Skeletal muscle satellite cell (primary cell): ENCODE measurements at regions not wholly inside any gene's neighbourhood (a gene's known extent, or its start where the extent isn't known, plus 50 kb on each side); places are given as distances from the start of the nearest gene placed in this dataset.
"Not testable (repeated sequence)": the region's sequence is repeated elsewhere in the genome, so short reads cannot be mapped to it uniquely, and the experiment has no call there.

Experiments
- H3K27me3 ChIP-seq: 2 replicates; pipeline ENCODE4 v1.7.0; 2013; ENCODE audit warnings: low read length; ENCODE audit not compliant: control insufficient read depth, insufficient read depth
- H3K36me3 ChIP-seq: 2 replicates; pipeline ENCODE4 v1.7.0; 2013; ENCODE audit warnings: mild to moderate bottlenecking, control low read depth, low read length; ENCODE audit not compliant: insufficient read depth
- H3K4me1 ChIP-seq: 2 replicates; pipeline ENCODE4 v1.7.0; 2013; ENCODE audit warnings: low read length; ENCODE audit not compliant: control insufficient read depth, insufficient read depth
- H3K4me2 ChIP-seq: 2 replicates; pipeline ENCODE4 v1.7.0; 2013; ENCODE audit warnings: mild to moderate bottlenecking, low read length
- H3K4me3 ChIP-seq: 2 replicates; pipeline ENCODE4 v1.7.0; 2013; ENCODE audit warnings: low read length
- H3K9ac ChIP-seq: 2 replicates; pipeline ENCODE4 v1.7.0; 2013; ENCODE audit warnings: mild to moderate bottlenecking, low read depth, low read length, moderate library complexity
- H3K9me3 ChIP-seq: replicated peaks from 2 replicates; pipeline ENCODE4 v1.7.0; 2013; ENCODE audit warnings: mild to moderate bottlenecking, control low read depth, low read length

DNA sequence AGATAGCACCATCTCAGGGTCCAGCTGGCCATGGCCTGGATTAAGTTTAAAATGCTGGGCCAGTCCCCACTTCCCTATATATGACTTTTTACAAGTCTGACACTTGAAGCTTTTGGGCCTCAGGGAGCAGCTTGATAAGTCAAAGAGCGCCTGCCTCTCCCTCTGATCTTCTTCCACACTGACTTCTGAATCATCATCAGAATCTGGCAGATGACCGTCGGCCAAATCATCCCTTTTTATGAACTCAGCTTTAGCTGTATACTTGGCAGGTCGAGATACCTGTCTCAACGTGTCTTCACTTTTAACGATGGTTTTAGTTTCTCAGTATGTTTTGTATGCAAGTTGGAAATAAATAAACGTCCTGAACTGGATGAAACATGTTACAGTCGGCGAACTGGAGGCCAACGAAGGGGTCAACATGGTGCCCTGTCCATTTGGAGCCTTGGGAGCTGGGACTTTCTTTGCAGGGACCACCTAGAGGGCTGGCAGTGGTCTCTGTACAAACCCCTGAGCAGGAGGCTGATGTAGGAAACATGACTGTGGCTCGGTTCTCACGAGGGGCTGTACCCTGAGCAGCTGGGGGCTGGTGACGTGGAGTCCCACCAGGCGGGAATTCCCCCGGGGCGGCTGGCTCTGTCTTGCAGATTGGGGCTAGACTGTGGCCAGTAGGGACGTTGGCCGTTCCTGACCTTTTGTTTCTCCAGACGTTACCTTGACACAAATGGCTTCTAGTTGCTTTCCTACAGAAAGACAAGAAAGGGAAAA lies 153.8 kb upstream of the PRKX start:
- H3K4me1 ChIP-seq, H3K27me3 ChIP-seq, H3K4me2 ChIP-seq, H3K9me3 ChIP-seq, H3K36me3 ChIP-seq, H3K9ac ChIP-seq, H3K4me3 ChIP-seq: not testable (repeated sequence)

- H3K27me3 ChIP-seq, result not testable (repeated sequence)
Observed at GRCh38 chrX:3858332-3858731, 144.9 kb upstream of the PRKX start.

DNA sequence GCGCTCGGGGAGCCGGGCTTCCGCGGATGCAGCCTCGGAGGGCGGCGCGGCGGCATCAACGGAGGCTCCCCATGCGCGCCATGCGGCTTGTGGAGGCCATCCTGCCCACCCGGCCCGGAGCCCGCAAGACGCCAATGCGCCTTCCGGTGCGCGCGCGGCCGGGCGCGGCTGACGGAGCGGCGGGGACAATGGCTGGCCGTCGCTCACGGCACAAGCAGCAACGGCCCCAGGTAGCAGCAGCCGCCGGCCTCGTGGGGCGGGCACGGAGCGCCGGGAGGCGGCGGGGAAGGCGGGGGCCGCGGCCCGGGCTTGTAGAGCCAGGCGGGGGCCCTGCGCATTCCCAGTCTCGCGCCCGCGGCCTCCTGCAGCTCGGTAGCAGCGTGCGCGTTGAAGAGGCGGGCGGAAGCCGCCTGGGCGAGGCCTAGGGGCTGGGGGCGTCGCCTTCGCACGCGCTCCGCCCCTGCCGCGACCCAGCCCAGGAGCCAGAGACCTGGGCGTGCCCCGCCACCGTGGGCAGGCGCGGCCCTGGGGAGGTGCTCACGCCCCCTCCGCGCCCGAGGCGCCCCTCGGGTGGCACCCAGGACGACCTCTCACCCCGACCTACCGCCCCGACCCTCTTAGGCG lies 130.2 kb upstream of the PRKX start:
- H3K9me3 ChIP-seq, H3K36me3 ChIP-seq, H3K4me1 ChIP-seq, H3K4me2 ChIP-seq, H3K9ac ChIP-seq, H3K4me3 ChIP-seq, H3K27me3 ChIP-seq: not testable (repeated sequence)

More at GRCh38 chrX:3858332-3858731, 144.9 kb upstream of the PRKX start:
- H3K4me3 ChIP-seq, H3K4me1 ChIP-seq, H3K4me2 ChIP-seq, H3K9me3 ChIP-seq, H3K9ac ChIP-seq, H3K36me3 ChIP-seq: not testable (repeated sequence)

DNA sequence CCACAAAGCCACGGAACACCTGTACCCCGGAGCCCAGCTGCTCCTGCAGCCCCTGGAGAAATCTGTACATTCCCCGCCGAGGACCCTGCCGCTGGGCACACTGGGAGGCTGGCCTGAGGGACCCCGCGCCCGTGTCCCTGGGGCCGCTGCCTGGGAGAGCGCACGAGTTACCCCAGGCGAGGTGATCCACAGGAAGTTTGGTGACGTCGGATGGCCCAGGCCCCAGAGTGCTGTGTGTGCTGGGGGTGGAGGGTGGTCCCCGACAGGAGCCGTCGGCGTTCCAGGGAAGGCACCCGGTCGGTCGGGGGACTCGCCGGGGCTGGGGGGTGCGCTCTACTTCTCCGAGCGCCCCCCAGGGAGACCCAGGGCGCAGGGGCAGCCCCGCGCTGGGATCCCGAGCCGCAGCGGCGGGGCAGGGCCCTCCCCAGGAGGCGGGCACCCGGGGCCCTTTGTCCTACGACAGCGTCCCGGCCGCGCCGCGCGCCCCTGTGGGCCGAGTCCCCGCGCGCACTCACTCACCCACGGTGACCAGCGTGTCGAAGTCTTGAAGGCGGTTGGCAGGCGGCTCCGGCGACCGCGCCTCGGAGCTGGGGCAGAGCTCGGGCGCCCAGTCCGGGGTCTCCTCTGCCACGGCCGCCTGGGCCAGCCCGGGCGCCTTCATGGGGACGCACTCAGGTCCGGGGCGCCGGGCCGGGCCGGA lies 129.5 kb upstream of the PRKX start:
- H3K9me3 ChIP-seq, H3K27me3 ChIP-seq, H3K4me1 ChIP-seq, H3K36me3 ChIP-seq: not testable (repeated sequence)
- peak overlapping the region; percentile 45 for H3K9ac ChIP-seq
- H3K4me3 ChIP-seq, result peak overlapping the region; percentile 66
- H3K4me2 ChIP-seq, result peak overlapping the region; percentile 59

GRCh38 chrX:3838754-3839153 lies 125.3 kb upstream of the PRKX start:
- H3K4me1 ChIP-seq, H3K4me3 ChIP-seq, H3K9ac ChIP-seq, H3K36me3 ChIP-seq, H3K4me2 ChIP-seq, H3K9me3 ChIP-seq, H3K27me3 ChIP-seq: not testable (repeated sequence)

DNA sequence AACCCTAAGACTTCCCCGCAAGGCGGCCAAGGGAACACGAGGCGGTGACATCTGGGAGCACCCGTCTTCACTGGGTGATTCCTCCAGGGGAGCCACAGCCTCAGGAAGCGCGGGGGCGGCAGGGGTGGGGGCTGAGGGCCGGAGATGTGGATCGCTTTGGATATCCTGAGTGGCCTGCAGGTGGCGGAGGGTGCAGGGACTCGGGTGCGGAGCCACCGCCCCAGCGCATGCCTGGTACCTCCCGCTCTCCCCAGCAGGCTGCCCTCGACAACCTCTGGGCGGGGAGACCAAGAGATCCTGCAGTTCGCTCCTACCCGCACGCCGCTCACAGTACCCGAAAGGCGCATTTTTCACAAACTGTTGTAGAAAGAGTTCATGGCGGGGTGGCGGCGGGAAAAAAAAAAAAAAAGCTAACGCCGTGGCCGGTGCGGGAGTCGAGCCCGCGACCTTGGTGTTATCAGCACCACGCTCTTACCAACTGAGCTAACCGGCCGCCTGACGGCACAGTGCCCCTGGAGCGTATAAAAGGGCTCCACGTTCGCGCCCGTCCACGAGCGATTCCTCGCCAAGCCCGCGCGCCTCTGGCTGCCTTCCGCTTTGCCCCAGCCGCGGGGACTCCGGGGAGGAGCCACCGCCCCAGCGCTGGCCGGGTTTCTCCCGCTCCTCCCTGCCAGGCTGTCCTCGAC lies 124.7 kb upstream of the PRKX start:
- H3K9ac ChIP-seq, H3K9me3 ChIP-seq, H3K4me3 ChIP-seq, H3K27me3 ChIP-seq, H3K4me2 ChIP-seq, H3K36me3 ChIP-seq, H3K4me1 ChIP-seq: not testable (repeated sequence)

- not testable (repeated sequence) for H3K4me3 ChIP-seq, H3K4me2 ChIP-seq, H3K27me3 ChIP-seq, H3K9me3 ChIP-seq, H3K9ac ChIP-seq, H3K36me3 ChIP-seq, H3K4me1 ChIP-seq
Observed at GRCh38 chrX:3837211-3837610, 123.8 kb upstream of the PRKX start.

DNA sequence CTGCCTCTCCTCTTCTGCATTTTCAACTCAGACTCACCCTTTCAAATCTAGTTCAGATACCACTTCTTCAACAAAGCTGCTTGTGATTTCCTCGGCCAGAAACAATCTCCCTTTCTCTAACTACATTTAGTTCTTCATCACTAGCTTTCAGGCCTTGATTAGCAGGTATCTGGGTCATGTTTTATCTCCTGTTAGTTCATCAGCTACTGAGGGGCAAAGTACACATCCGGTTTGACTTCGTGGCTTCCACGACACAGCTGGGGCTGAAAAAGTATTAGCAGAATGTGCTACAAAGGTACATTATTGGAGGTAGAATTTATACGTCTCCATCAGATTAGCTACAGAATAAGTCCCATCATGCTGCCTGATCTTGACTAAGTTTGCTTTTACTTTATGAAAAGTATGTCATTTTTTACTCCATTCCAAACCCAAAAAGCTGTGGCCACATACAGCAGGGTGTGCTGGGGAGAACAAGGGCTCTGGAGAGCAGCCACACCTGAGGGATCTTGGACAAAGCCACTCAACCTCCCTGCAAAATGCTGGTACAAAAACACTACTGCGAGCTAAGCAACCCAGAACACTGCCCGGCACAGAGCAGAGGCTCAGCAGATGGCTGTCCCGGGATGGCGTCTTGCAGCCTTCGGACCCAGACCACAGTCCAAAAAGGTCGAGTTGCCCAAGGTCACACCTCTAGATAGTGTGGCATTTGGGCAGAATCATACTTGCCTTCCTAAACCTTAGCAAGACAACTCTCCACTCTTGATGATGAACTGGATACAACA lies 120.5 kb upstream of the PRKX start:
- not testable (repeated sequence) for H3K4me3 ChIP-seq, H3K36me3 ChIP-seq, H3K27me3 ChIP-seq, H3K4me2 ChIP-seq, H3K4me1 ChIP-seq, H3K9ac ChIP-seq, H3K9me3 ChIP-seq

- H3K9ac ChIP-seq, H3K4me2 ChIP-seq, H3K4me1 ChIP-seq, H3K4me3 ChIP-seq, H3K27me3 ChIP-seq, H3K36me3 ChIP-seq, H3K9me3 ChIP-seq: not testable (repeated sequence)
Observed at GRCh38 chrX:3830020-3830419, 116.6 kb upstream of the PRKX start.

DNA sequence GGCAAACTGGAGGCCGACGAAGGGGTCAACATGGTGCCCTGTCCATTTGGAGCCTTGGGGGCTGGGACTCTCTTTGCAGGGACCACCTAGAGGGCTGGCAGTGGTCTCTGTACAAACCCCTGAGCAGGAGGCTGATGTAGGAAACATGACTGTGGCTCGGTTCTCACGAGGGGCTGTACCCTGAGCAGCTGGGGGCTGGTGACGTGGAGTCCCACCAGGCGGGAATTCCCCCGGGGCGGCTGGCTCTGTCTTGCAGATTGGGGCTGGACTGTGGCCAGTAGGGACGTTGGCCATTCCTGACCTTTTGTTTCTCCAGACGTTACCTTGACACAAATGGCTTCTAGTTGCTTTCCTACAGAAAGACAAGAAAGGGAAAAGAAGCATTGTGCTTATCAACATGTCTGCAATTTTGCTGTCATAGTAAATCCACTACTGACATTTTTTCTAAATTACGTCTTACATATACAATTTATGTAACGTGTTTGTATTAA lies 115.6 kb upstream of the PRKX start:
- not testable (repeated sequence) for H3K4me3 ChIP-seq, H3K36me3 ChIP-seq, H3K4me1 ChIP-seq, H3K4me2 ChIP-seq, H3K27me3 ChIP-seq, H3K9ac ChIP-seq, H3K9me3 ChIP-seq

DNA sequence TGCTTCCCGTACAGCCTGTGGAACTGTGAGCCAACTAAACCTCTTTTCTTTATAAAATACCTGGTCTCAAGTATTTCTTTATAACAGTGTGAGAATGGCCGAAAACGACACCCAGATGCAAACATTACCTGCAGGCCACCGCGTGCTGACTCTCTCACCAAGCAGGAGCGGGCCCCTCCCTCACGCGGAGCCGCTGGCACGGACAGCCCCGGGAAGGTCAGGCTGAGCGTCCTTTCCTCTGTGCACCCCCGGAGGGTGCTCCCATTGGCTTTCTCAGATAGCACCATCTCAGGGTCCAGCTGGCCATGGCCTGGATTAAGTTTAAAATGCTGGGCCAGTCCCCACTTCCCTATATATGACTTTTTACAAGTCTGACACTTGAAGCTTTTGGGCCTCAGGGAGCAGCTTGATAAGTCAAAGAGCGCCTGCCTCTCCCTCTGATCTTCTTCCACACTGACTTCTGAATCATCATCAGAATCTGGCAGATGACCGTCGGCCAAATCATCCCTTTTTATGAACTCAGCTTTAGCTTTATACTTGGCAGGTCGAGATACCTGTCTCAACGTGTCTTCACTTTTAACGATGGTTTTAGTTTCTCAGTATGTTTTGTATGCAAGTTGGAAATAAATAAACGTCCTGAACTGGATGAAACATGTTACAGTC lies 115.1 kb upstream of the PRKX start:
- not testable (repeated sequence) for H3K36me3 ChIP-seq, H3K4me3 ChIP-seq, H3K4me2 ChIP-seq, H3K9me3 ChIP-seq, H3K27me3 ChIP-seq, H3K9ac ChIP-seq, H3K4me1 ChIP-seq
